Iris pigment epithelial cell (primary cell): ENCODE measurements at regions not wholly inside any gene's neighbourhood (a gene's known extent, or its start where the extent isn't known, plus 50 kb on each side); places are given as distances from the start of the nearest gene placed in this dataset.
"Not testable (repeated sequence)": the region's sequence is repeated elsewhere in the genome, so short reads cannot be mapped to it uniquely, and the experiment has no call there.

ENCODE experiments used
- DNase-seq: peaks from one replicate; pipeline ENCODE4 v3.0.0-alpha.2; 2011; ENCODE audit warnings: low read depth

DNA sequence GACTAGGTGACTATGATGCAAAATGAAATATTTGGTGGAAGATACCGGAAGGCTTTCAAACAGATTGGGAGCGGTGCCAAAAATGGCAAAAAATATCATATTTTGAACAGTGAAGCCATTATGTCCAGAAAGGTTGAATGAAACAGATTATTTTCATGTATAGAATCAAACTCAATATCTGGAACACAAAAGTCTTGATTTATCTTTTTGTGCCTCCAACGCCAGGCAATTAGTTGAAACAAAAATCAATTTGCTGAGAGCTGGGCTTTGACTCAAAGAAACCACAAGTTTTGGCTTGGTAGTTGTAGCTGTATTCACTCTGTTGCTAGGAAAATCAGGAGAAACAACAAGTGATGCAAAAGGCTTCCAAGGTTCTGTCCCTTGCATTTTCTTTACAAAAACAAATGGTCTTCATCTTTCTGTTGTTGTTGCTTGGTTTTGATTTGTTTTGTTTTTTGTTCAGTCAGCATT is 421.7 kb upstream of the TYRP1 start:
- no peak for DNase-seq

DNA sequence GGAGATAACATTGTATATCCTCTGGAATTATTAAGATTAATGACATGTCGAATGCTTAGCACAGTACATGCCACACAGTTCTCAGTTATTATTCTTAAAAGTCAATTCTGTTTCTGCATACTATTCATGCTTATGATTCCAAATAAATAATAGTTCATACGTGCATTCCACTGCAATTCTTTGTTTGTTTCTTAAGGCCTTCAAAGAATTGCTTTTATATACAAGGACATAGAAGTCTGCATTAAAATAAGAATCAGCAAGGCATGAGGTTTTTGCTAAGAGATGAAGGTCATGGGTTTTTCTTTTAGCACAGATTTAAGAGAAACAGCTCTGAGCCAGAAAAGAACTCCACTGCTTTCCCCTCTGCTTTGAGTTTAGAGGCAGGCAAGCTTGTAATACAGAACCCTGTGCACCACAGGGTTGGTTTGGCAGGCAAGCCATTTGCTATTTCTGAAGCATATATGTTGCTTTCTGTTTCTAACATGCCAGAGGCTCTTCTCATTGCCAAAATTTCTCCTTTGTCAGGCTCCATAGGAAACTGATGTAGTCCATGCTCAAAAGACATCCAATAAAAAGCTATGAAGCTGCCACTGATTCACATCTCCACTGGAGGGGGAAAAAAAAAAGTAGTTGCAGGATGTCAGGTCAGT is 420.6 kb upstream of the TYRP1 start:
- DNase-seq: no peak

DNA sequence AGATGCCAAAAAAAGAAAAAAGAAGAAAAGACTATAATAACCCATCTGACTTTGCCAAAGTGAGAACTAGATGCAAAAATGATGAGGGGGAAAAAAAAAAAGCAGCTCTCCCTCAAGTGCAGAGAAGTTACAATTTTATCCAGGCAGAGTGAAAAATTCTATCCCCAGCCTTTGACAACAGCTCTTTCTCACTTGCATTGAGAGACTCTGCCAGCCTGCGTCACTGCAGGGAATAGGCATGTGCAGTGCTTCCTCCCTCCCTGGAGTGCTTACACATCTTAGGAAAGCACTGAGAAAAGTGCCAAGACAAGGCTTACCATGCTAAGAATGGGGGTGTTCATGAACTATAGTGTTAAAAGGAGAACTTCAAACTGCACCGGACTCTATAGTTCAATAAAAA is 418.6 kb upstream of the TYRP1 start:
- no peak for DNase-seq

DNA sequence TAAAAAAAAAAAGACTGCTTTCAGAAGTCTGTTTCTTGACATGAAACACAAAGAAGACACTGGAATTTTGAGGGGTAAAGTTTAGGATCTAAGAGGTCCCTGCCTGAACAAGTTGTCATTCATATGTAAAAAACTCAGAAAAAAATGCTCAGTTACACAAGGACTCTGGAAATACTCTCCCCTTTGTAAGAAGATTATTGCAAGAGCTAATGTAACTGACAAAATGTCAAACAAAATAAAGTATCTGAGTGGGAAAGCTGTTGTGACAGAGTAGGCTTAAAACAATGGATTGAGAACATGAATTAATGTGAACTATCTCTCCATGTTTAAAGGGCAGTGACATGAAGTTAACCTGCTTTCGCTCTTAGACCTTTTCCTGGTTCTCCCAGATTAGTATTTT is 416.7 kb upstream of the TYRP1 start:
- DNase-seq: no peak

DNA sequence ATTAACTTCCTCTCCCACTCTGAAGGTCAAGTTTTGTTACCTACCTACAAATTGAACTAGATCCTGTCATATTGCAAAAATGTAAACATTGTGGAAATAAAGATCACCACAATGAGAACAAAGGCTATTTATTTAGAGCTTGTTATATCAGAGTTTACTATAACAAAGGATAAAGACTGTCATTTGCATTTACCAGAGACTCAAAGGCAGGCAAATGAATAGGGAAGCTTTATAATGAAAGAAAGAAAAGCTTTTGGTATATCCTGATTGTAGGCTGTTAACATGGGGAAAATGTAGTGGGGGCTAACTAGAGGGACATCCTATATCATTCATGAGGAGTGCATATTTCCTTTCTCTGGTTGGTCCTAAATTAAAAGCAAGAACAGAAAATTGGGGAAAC is 403.5 kb upstream of the TYRP1 start:
- DNase-seq: no peak

DNA sequence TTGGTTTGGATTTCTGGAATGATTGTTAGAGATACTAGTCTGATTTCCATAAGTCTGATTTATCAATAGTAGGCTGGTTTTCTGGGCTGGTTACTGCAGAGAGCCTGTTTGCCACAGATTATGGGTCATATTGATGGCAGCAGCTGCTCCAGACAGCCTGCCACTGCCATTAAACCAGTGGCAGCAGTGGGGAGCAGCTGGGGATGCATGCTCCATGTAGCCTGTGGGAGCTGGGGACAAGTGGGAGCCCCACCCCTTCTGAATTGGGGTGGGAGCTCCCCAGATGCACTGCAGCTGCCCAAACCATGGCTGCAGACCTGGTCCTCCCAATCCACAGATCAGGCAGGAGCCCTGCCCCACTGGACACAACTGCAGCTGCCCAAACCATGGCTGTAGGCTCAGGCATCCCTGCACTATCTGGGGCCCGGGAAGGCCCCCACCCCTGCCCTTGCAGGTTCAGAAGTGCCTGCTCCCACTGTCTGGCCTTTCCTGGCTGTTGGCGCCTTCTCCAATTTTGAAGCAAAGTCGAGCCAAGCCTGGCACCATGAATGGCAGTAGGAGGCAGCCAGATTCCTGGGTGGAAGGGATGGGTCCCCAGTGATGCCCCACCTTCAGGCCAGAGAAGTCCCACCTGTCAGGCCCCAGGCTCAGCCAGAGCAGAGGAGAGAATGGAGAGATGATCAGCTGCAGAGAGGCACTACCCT is 402.9 kb upstream of the TYRP1 start:
- no peak for DNase-seq

DNA sequence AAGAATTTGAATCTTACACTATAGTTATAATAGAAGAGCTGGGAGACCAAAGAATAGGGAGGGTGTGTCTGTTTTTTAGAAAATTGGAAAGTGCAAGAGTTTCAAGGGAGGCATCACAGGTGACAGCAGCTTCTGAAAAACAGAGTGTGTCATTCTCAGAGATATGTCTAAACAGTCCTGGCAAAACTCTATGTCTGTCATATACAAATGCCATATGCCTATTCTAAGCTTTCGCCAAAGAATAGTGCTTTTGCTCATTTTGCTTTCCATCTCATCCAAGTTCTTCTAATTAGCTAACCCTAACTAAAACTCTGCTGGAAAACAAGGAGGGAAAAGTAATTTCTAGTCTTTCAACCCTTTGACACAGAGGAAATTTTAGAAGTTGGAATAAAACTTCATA is 388.0 kb upstream of the TYRP1 start:
- no peak for DNase-seq

DNA sequence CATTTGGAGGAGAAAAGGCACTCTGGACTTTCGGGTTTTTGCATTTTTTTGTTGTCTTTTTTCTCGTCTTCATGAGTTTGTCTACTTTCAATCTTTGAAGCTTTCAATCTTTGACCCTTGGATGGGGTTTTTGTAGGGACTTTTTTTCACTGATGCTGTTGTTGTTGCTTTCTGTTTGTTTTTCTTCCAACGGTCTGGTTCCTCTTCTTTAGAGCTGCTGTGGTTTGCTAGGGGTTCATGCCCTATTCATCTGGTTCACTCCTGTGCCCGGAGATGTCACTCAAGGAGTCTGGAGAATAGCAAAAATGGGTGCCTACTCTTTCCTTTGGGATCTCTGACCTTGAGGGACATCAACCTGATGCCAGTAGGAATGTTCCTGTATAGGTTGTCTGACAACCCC is 378.6 kb upstream of the TYRP1 start:
- DNase-seq: no peak

DNA sequence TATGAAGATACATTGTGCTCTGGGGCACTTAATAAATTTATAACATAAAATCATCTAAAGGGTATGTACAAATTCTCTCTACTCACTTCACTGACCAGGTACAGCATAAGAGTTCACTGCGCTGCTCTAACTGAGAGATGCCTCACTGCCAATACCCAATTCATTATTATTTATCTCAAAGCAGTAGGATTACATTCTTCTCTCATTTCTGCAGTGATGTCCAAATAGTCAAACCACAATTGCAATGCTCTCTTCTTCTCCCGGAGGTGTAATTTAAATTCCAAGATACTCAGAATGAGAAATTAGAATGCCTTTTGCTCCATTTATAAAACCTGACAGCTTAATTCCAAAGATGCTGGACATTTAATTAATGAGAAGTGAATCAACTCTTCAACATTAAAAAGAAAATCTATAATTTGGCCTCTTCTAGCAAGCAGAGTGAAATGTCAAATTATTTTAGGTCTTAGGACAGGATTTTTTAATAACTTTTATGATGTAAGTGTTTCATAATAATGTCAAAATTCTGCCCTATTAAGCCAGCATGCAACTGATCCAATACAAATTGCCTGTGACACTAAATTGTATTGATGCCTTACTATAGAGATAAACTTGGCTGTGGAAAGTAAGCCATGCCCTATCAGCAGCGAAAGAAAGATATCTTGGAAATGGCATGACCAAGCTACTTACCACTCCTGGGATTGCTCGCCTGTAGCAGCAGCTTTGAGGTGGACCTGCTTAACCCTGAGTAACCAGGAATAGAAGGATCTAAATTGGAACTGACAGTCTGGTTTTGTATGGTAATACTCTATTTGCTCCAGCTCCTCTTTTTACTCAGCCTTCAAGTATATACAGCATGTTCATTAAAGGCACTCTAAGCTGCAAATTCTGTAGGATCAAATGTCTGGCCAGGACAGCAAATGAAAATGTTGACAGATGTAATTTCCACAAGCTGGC is 374.2 kb upstream of the TYRP1 start:
- DNase-seq: no peak

DNA sequence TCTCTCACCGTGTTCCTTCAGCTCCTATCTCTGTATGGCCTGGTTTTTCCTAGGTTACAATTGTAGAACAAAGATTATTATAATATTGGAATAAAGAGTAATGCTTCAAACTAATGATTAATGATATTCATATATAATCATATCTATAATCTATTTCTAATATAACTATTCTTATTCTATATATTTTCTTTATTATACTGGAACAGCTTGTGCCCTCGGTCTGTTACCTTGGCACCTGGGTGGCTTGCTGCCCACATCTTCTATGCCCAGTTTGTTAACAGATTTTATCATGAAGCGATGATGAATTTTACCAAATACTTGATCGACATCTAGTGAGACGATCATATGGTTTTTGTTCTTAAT is 363.6 kb upstream of the TYRP1 start:
- DNase-seq: no peak

DNA sequence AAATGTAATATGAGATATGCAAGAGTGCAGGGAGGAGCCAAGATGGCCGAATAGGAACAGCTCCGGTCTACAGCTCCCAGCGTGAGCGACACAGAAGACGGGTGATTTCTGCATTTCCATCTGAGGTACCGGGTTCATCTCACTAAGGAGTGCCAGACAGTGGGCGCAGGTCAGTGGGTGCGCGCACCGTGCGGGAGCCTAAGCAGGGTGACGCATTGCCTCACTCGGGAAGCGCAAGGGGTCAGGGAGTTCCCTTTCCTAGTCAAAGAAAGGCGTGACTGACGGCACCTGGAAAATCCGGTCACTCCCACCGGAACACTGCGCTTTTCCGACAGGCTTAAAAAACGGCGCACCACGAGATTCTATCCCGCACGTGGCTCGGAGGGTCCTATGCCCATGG is 359.2 kb upstream of the TYRP1 start:
- DNase-seq: not testable (repeated sequence)

DNA sequence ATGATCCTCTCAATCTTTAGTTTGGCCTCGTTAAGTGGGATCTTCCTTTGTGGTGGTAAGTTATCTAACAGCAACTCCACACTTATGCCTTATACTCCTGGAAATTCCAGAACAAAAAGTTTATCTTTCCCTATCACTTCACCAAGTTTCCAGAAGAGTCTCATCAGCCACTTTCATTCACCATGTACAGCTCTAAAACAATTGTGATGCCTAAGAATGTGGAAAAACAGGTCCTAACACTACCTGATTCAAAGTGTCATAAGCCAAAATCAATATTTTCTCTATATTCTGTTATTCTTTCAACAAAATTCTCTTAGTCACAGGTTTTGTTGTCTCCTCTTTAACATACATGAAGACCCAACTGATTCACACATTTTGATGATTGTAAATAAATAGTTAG is 342.4 kb upstream of the TYRP1 start:
- no peak for DNase-seq

DNA sequence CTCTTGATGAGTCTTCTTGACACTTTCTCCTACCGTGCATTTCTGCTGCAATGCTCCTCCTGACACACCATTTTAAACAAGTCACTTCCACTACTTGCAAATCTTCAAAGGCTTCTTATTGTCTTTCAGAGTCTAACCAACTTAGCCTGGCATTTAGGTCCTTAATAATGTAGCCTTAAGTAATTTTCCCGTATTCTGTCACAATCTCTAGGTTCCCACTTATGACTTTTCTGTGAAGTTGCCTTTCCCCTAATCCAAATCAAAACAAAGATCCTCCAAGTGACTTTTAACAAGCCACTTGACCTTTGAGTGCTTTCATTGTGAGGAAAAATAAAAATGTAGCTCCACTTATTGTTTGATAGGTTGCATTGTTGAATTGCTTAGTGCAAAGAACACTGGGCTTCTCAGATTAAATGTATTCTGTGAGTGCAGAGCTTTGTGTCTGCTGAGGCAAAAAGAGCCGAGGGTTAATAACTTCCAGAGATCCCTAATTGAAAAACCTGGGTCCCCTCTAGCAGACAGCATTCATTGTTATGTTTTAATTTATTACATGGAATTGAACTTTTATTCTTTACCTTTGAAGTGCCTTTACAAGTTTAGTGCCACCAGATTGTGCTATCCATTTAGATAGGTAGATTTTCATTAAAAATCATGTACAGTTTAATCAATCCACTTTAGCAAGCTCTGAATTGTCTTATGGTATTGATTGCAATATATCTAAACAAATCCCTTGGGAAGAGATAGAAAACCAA is 341.7 kb upstream of the TYRP1 start:
- DNase-seq: no peak

DNA sequence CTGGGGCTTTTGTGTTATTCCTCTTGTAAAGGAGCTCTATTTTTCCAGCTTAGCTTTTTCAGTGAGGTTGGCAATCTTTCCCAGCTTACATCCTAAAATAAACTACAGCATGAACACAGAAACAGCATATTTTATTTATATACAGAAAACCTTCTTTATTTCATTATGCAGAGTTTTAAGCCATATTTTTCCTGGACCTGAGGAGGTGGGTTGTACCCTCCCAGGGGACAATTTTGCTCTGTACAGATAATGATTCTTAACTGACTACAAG is 341.2 kb upstream of the TYRP1 start:
- DNase-seq: no peak

DNA sequence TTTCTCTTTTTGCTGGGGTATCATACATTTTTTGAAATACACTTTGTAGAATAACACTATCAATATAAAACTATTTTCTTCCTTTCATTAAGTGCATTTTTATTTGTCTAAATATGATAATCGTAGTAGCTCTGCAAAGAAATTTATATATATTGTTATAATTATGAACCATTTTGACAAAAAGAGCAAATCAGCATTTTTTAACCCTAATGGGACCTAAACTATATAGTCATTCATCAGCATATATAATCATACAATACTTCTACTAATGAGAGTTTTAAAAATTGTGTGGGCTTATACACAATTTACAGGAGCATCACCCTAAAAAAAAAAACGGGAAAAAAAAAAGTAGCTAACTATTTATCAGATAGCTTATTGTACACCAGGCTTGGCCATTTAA is 329.7 kb upstream of the TYRP1 start:
- DNase-seq: no peak

DNA sequence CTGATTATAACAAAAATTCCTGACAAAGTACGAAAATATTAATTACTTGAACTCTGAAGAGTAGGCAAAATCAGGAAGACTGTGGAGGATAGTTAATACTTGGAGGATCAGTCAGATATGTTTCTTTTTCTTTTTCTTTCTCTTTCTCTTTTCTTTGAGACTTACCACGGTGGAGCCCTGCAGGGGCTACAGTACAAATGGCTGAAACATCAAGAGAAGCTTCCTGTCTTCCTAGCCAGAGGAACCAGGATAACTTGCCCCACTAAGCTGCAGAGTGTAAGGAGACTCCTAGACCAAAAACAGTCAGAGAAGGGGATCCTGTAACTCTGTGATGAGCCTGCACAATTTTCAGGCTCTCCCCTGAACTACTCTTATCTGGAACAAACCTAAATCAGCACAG is 324.6 kb upstream of the TYRP1 start:
- no peak for DNase-seq

DNA sequence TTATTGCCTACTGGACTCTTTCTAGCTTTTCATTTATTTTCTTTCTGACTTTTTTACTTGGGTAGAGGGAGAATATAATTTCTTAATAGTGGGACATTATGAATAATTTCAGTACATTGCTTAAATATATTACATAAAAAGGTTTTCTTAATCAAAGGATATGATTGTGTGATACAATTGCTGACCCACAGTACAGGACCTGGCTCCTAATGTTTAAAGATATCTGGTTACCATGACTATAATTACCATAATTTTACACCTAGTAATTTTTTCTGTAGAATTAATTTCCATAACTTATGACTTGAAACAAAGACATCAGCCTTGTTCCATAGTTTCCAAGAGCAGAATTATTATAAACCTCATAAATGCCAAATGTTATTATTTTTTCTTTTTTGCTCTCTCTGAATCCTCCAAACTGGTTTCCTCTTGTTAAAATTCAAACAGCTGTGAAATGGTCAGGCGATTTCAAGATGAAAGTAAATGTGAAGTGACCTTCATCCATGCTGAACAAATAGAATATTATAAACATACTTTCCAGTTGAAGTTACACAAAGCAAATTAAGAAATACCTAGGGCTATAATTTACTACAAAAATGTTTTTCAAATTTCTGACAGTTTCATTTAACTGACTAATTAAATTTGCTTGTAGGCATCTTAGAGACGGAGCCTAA is 301.2 kb upstream of the TYRP1 start:
- no peak for DNase-seq

DNA sequence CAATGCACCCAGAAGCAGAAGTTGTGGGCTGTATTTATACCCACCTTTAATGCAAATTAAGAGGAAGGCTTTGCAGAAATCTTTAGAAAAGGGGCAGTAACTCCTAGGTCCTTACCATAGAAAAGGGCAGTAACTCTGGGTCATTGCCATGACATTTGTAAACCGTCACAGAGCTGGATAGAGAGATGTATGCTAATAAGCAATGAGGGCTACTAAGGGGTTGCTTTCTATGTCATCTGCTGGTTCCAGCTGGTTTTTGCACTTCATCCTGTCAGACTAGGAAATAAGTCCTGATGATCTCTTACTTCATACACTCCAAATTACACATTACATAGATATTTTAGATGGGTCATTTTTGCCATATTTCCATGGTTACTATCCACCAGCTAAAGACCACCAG is 299.1 kb upstream of the TYRP1 start:
- no peak for DNase-seq

DNA sequence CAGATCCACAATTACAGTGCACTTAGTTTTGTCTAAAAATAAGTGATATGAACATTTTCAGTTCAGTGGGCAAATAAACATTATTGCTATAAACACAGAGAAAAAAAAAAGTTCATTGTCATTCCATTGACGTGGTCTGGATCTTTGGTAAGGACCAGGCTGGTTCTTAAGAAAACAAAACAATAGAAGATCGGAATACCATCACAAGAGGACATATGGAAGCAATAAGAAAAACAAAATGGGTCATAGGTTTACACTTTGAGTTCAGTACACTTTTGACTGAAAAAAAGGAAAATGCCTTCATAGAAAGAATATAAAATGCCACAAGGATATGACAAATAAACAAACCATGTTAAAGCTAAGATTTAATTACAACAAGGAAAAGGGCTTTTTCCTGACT is 289.5 kb upstream of the TYRP1 start:
- no peak for DNase-seq

DNA sequence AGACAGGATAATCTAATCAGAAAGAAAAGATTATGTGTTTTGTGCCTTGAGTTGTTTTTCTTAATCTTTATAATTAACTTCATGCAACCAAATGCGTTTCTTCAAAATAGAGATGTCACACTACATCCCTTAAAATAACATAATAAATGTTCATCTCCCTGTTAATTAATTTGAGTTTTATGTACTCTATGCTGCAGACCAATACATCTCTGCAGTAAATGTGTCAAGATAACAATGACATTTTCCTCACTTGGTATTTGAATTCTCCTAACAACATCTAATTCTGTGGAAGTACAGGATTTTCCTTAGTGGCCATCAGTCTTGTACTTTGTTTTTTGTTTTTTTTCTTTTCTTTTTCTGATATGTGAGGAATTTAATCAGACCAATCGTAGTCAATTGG is 279.2 kb upstream of the TYRP1 start:
- no peak for DNase-seq

DNA sequence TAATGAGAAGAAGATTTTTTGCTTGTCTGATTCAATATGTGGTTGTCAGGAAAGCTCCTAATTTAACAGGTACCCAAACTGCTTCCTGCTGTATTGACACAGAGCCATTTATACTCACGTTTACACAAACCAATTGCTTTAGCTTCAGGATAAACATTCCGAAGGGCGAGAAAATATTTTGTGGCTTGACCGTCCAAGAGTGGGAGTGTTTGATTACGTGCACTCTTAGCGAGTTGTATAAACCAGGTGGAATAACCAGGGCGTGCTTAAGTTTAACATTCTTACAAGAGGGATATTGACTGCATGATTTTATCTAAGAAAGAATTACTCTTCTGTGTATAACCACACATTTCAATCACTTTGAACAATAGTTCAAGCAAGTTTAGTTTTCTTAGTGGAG is 278.7 kb upstream of the TYRP1 start:
- DNase-seq: no peak

DNA sequence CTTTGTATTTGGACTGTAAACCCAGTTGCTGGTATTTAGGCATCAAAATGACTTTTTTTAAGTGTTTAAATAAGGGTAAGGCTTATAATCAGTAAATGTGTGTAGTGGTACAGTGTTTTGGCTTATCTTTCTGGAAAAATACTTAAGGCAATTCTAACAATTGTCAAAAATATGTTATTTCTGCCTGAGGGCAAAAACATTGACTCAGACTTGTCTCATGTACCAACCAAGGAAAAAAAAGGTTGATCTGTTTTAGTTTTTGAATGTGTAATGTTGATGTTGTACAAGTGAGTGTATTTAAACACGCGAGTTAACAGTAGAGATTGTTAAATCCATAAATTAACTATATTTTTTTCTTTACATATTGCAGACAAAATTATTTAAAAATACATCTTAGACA is 277.8 kb upstream of the TYRP1 start:
- DNase-seq: no peak
